Dermis blood vessel endothelial cell (primary cell): ENCODE measurements at regions not wholly inside any gene's neighbourhood (a gene's known extent, or its start where the extent isn't known, plus 50 kb on each side); places are given as distances from the start of the nearest gene placed in this dataset.

Experiments used
- DNase-seq: peaks from one replicate; pipeline ENCODE4 v3.0.0; 2010

GRCh38 chr2:6213056-6213780, 521.0 kb downstream of the SOX11 start:
- no peak for DNase-seq

GRCh38 chr2:6214471-6214870, 522.3 kb downstream of the SOX11 start:
- no peak for DNase-seq

GRCh38 chr2:6215053-6215452, 522.9 kb downstream of the SOX11 start:
- no peak for DNase-seq

DNA sequence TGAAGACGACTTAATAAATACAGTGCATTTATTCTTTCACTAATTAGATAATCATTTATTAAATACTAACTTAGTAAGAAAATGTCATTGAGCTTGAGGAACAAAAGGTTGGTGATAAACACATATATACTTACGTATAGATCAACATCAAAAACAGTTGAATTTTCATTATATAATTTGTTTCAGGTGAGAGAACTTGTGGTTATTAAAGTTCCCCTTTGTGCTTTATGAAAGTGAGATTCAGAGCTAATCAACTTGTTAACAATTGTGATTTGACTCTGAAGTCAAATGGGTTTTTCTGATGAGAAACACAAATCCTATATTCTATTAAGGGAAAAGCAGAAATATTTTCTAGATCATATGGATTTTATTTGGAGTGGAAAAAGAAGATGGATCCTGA, 524.0 kb downstream of the SOX11 start:
- DNase-seq = no peak

GRCh38 chr2:6218926-6219325, 526.7 kb downstream of the SOX11 start:
- no peak for DNase-seq

- no peak for DNase-seq
Measured at GRCh38 chr2:6219906-6220305, 527.7 kb downstream of the SOX11 start.

DNA sequence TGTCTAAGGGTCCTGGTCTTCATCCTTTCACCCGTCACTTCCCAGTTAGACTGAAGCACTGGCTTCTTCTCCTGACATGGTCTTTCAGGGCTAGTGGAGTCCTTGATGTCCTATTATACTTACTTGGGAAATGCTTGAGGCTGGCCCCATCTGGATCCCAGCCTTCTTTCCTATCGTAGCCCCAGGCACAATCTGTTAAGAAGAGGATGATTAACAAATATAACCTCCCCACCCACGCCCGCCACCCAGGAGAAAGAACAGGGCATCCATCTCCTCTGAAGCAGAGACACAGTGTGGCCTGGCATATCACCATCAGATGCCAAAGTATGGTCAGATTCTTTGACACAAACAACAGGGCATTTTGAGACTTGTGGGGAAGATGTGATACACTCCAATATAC, 530.1 kb downstream of the SOX11 start:
- DNase-seq = no peak

DNA sequence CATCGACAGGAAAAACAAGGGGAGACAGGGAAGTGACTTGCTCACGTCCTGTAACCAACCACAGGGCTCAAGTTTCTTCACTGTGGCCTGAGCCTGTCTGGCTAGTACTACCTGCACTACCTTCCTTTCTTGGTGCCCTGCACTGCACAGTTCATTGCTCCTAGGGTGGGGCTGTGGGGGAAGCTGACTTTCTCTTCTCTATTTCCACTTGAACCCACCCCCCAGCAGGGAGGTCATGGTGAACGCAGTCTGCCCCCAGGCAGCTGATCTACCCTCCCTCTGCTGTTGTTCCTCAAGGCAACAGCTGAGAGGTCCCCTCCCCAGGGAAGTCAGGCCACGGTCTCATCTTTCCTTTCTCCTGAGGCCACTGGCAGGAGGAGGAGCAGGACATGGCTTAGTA, 532.1 kb downstream of the SOX11 start:
- no peak for DNase-seq

GRCh38 chr2:6228251-6228650, 536.1 kb downstream of the SOX11 start:
- no peak for DNase-seq

DNA sequence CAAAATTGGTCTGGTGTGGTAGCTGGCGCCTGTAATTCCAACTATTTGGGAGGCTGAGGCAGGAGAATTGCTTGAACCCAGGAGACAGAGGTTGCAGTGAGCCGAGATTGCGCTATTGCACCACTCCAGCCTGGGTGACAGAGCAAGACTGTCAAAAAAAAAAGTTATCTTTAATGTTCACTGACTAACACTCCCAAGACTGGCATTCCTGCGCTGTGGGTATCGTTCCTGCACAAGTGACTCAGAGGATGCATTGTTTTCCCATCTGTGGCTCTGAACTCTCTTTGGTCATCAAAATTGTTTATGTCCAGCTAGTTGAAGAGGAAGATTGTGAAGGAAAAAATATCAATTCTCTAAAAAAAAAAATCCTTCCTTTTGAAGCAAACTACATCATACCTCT, 539.0 kb downstream of the SOX11 start:
- no peak for DNase-seq

DNA sequence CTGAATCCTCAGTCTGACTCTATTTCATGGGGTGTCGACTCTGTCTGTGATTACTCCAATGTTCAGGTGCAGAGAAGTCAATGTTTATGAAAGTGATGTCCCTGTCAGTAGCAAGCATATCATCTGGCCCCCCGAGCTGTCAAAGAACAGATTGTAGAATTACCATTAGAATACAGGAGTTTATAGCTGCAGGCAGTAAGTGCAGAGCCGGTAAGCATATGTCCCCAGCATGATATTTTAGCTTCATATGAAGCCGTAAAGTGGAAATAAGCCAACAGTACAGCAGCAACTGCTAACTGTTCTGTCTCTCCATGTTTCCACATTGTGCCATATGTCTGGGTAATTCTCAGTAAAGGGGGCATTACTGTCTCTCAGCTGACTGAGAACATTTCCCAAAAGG, 541.8 kb downstream of the SOX11 start:
- no peak for DNase-seq

- no peak for DNase-seq
Measured at GRCh38 chr2:6234702-6235101, 542.5 kb downstream of the SOX11 start.

GRCh38 chr2:6236317-6236716, 544.1 kb downstream of the SOX11 start:
- DNase-seq = no peak

GRCh38 chr2:6237039-6237660, 545.0 kb downstream of the SOX11 start:
- no peak for DNase-seq

GRCh38 chr2:6249557-6249956, 557.4 kb downstream of the SOX11 start:
- DNase-seq = no peak

DNA sequence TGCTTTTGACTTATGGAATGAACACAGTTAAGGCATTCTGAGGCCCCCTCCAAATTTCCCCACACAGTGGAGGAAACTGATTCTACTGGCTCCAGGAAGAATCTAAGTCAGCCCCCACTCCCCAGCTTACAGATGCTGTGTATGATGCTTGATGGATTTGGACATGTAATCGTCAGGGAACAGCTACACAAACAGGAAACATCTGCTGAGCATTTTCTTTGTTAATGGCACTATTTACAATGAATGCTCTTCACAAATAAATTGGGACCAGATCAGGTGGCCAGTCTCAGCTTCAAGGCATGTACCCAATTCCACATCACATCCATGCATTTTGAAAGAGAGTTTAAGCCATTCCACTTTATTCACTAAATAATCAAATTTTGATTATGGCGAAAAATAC, 562.3 kb downstream of the SOX11 start:
- DNase-seq = peak; percentile 14

- DNase-seq = no peak
Measured at GRCh38 chr2:6264198-6264597, 572.0 kb downstream of the SOX11 start.

GRCh38 chr2:6281524-6281923, 584.2 kb downstream of the CMPK2 start:
- DNase-seq = no peak

DNA sequence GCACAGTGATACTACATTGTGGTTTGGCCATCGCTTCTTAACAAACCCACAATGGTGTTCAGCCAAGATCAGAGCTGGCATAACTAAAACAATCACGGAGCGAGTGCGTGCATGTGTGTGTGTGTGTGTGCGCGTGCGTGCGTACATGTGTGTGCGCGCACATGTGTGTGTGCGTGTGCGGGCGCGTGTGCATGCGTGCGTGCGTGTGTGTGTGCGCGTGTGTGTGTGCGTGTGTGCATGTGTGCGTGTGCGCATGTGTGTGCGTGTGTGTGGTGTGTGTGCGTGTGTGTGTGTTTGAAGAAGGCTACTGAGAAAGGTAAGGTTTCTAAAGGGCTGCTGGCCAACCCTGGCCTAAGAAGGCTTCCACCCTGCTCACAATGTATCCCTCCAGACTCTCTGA, 582.4 kb downstream of the CMPK2 start:
- no peak for DNase-seq

DNA sequence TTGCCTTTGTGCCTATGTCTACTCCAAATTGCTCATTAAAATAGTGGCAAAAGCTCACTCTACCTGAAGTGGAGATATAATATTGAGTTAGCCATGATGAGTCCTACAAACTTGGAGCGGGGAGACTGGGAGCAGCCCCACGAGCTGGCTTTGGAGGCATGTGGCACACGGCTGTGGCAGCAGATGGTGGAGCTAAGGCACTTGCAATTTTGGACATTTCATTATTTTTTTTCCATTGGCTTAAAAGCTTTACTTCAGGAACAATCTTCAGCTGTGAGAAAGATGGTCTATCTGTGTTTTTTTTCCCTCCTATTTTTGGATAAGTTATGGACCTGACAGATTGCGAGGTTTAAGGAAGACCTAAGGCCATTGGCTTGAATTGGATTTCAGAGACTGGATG, 578.3 kb downstream of the CMPK2 start:
- no peak for DNase-seq

- no peak for DNase-seq
Measured at GRCh38 chr2:6288791-6289190, 576.9 kb downstream of the CMPK2 start.

- DNase-seq = no peak
Measured at GRCh38 chr2:6290217-6291015, 575.3 kb downstream of the CMPK2 start.

DNA sequence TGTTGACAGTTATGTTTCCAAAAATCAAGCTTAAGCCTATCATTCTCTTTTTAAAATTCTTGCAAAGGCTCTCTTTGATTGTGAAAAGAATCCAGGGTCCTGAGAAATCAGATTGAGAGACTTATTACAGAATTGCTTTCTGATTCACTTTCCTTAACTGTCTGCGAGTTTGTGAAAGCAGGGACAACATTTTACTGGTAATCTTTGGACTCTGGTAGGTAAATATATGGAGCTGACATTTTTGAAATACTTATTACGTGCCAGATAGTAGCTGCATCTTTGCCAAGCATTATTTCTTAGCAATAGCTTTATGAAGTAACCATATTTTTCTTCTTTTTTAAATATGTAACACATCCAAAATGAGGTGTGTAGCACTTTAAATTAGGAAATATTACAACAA, 570.9 kb downstream of the CMPK2 start:
- no peak for DNase-seq

DNA sequence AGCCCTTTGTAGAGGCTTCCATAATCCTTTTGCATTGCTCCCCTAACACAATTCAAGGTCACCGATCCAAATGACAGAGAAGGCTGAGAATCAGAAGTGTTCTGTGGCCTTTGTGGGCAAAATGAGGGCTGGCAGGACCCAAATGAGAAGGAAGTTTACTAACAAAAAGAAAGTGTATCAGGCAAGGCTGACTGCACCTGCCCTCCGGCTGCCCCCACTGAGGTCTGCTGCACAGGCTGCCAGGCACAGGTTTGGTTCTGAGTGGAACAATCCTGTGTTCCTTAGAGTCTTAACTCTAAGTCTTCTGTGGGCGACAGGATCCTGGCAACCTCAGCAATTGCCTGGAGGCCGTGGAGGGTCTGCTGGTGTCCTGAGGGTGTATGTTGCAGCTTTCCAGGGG, 568.5 kb downstream of the CMPK2 start:
- no peak for DNase-seq
